Keratinocyte (primary cell): ENCODE measurements at regions not wholly inside any gene's neighbourhood (a gene's known extent, or its start where the extent isn't known, plus 50 kb on each side); places are given as distances from the start of the nearest gene placed in this dataset.

Source experiments
- EZH2 ChIP-seq: IDR thresholded peaks from one replicate; pipeline ENCODE4 v1.6.1; 2012; ENCODE audit warnings: inconsistent platforms, mild to moderate bottlenecking, low read length, moderate library complexity
- TF ChIP-seq, protein P1 (sequence below), 3 experiments: IDR thresholded peaks in 1 of 3; conservative IDR thresholded peaks in 1 of 3; optimal IDR thresholded peaks in 1 of 3; 2 replicates in 2 of 3; 3 replicates in 1 of 3; pipeline versions ENCODE3 to v1.5.1; 2011; ENCODE audit warnings: low read length in 3 of 3, mild to moderate bottlenecking in 3 of 3, moderate library complexity in 2 of 3, control low read depth in 1 of 3, inconsistent platforms in 1 of 3; ENCODE audit not compliant: insufficient read depth in 2 of 3; ENCODE audit errors: extremely low read depth in 1 of 3

GRCh38 chr9:88628811-88629210 lies 93.8 kb downstream of the NXNL2 start:
- TF ChIP-seq, protein P1, sequence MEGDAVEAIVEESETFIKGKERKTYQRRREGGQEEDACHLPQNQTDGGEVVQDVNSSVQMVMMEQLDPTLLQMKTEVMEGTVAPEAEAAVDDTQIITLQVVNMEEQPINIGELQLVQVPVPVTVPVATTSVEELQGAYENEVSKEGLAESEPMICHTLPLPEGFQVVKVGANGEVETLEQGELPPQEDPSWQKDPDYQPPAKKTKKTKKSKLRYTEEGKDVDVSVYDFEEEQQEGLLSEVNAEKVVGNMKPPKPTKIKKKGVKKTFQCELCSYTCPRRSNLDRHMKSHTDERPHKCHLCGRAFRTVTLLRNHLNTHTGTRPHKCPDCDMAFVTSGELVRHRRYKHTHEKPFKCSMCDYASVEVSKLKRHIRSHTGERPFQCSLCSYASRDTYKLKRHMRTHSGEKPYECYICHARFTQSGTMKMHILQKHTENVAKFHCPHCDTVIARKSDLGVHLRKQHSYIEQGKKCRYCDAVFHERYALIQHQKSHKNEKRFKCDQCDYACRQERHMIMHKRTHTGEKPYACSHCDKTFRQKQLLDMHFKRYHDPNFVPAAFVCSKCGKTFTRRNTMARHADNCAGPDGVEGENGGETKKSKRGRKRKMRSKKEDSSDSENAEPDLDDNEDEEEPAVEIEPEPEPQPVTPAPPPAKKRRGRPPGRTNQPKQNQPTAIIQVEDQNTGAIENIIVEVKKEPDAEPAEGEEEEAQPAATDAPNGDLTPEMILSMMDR (optimal IDR thresholded peaks at IDR 0.05 in 1 of 3, IDR thresholded peaks at IDR 0.05 in 1 of 3, conservative IDR thresholded peaks at IDR 0.05 in 1 of 3; ENCODE audit: extremely low read depth in 1 of 3, insufficient read depth in 2 of 3, low read length in 3 of 3): no peak
- no peak for TF ChIP-seq EZH2
